IPS DF 19.7 (cell line): ENCODE measurements at regions not wholly inside any gene's neighbourhood (a gene's known extent, or its start where the extent isn't known, plus 50 kb on each side); places are given as distances from the start of the nearest gene placed in this dataset.

Experiments
- DNase-seq: peaks from one replicate; pipeline ENCODE4 v3.0.0-alpha.2; 2013; ENCODE audit warnings: low read depth, low spot score

DNA sequence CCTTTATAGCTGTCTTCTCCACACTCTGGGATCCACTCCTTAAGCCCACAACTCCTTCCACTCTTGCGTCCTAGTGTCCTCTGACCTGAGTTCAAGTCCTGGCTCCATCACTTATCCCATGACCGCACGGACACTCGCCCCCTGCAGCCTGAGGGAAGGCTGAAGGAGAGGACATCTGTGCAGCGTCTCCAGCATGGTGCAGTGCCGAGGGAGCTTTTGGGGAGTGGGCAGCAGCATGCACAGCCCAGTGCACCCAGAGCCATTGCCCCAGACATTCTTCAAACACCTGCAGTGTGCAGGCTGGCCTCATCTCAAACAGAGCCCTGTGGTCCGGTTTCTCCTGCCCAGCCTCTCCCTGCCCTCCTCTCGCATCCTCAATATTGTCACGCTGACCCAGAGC is 317.1 kb upstream of the ZMIZ1 start:
- DNase-seq: no peak

GRCh38 chr10:78752221-78752620 is 316.5 kb upstream of the ZMIZ1 start:
- no peak for DNase-seq

DNA sequence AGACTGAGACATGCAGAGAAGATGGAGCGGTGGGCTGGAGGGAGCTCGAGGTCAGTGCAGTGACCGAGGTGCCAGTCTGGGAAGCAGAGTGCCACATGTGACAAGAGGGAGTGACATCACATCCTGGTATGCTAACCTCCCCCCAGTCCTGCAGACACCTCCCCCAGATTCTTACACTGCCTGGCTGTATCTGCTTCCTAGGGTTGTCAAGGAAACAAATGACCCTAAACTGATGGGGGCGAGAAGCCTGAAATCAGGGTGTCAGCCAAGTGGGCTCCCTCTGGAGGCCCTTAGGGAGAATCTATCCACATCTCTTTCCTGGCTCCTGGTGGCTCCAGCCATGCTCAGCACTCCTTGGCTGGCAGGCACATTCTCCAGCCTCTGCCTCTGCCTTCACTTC is 316.1 kb upstream of the ZMIZ1 start:
- DNase-seq: no peak

DNA sequence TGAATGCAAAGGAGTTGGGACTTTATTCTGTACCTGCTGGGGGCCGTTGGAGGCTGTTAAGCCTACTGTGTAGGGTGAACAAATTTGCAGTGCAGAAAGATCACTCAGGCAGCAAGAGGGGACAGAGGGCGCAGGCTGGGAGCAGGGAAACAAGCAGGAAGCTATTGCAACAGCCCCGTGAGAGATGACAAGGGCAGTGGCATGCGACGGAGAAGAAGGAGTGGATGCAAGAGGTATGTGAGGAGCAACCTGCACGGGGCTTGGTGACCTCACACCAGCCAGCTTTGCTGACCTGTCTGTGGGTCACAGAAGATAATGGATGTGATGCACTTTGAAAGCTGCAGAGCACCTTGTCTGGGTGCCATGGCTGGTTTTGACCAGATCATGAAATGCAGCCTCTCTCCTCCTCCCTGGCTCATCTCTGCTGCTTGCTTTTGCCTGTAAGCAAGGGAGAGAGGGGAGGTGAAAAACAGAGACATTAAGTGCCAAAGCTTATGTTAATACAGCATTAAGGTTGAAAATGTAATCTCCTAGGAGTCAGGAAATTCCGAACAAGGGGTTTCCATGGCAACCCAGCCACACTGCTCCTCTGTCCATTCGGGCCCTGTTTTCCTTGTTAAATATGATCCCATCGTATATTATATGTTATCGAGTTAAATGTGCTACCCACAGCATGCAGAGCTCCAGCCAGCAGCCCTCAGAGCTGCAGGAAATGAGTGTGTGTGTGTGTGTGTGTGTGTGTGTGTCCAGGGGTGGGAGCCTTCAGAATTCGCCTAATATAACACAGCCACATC is 314.3 kb upstream of the ZMIZ1 start:
- no peak for DNase-seq

- no peak for DNase-seq
These were observed 313.6 kb upstream of the ZMIZ1 start for GRCh38 chr10:78755063-78755701.

DNA sequence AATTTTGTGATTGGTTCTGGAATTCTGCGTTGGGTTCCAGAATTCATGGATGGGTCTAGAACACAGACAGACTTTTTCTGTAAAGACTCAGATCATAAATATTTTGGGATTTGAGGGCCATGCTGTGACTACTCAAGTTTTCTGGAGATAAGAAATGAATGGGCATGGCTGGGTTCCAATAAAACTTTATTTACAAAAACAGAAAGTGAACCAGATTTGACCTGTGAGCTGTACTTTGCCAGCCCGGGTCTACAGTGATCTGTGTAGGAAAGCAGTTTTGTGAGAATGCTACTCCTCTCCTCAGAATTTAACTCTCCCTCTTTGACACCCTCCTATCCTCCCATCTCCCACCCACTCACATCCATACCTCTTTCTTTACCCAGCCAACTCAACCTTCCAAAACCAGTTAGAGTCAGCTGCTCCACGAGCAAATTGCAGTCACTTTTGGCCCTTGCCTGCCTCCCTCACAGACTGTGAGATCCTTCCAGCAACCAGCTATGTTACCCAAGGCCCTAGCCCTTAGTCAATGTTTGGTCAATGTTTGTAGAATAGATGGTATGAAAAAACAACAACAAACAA is 312.8 kb upstream of the ZMIZ1 start:
- no peak for DNase-seq

- DNase-seq: no peak
These were observed 312.0 kb upstream of the ZMIZ1 start for GRCh38 chr10:78756604-78757343.

GRCh38 chr10:78757344-78757925 is 311.3 kb upstream of the ZMIZ1 start:
- no peak for DNase-seq

DNA sequence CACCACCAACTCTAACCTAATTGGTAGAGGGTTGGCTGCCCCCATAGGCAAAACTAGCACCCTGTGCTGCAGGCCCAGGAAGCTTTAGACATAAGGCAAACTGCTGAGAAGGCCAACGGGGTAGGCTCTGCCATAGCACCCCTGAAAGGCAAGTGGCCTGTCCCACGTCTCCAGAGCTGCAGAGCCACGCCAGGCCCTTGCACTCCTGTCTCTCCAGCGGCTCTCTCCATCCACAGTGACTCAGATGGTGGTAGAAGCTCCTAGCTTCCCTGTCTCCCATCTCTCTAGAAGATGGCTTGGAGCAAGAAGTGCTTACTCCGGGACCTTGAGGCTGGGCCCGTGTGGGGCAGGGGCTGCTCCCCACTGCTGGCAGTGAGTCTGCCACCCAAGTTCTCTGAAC is 310.6 kb upstream of the ZMIZ1 start:
- no peak for DNase-seq

GRCh38 chr10:78759456-78760120 is 309.2 kb upstream of the ZMIZ1 start:
- DNase-seq: no peak

DNA sequence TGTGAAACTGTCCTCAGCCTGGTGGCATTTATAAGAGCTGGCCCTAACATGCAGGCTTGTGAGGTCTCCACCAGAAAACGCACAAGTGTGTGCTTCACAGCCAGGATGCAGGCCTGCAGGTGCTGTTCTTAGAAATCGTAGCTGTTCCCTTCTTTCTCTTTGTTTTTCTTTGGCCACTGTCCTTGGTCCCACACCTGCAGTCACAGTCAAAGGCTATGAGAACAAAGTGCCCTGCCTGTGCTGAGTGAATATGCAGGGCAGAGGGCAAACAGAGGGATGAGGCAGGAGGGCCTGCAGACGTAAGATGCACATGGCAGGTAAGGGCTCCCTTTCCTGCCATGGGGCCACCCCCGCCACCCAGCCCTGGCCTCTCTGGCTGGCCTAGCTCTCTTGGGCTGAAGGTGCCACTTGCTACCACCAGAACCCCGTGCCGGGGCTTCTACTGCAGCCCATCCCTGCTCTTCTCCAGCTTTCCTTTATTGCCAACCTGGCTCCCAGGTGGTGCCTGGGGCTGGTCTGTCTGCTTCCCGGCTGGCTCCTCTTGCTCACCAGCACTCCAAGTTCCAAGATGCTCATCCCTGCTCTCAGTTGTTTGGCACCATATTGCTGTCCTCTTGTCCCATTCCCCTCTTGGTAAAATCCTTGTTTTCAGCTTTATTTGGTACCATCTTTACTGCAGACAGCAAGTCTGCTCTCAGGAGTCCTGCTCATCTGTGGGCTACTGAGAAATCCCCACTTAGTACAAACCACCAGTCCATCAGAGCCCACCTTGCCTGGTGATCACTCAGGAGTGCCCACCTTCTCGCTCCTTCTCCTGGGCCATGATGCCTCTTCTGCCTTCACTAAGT is 308.1 kb upstream of the ZMIZ1 start:
- DNase-seq: no peak

- DNase-seq: no peak
These were observed 307.4 kb upstream of the ZMIZ1 start for GRCh38 chr10:78761311-78761781.

- DNase-seq: no peak
These were observed 306.6 kb upstream of the ZMIZ1 start for GRCh38 chr10:78762086-78762630.

GRCh38 chr10:78763234-78763633 is 305.5 kb upstream of the ZMIZ1 start:
- no peak for DNase-seq

DNA sequence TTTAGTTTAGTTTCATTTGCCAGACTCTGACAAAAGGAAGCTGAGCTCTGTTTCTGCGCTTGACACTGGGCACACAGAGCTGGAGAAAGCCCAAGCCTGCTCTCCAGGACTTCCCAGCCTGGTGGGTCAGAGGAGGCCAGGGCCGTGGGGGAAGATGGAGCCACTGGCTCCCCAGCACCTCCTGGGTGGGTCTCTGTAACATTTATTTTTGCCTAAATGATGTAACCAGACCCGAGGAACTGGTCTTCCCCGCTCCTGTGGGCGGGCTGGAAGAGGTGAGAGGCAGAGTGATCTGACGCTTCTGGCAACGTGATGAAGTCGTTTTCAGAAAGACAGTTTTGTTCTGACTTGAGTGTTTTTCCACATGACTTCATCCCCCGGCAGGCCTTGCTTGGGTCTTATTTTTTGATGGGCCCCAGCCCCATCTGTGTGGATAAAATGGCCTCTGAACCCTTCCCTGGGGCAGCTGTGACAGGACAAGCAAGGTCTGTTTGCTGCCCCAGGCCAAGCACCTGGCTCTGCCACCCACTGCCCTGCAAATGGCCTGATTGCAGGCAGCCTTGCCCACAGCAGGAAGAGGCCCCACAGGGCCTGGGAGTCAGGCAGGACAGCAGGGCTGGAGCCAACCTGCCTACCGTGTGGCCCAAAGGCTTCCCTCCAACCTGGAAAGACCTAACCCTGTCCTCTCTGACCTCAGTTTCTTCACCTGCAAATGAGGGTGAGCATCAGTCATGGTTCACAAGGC is 304.9 kb upstream of the ZMIZ1 start:
- DNase-seq: no peak

- DNase-seq: no peak
These were observed 304.3 kb upstream of the ZMIZ1 start for GRCh38 chr10:78764436-78764835.

GRCh38 chr10:78764846-78765430 is 303.8 kb upstream of the ZMIZ1 start:
- DNase-seq: no peak

GRCh38 chr10:78765726-78766335 is 302.9 kb upstream of the ZMIZ1 start:
- DNase-seq: no peak
